GM10266 (cell line): ENCODE measurements at regions not wholly inside any gene's neighbourhood (a gene's known extent, or its start where the extent isn't known, plus 50 kb on each side); places are given as distances from the start of the nearest gene placed in this dataset.
"Not testable (repeated sequence)": the region's sequence is repeated elsewhere in the genome, so short reads cannot be mapped to it uniquely, and the experiment has no call there.

Experiments
- DNase-seq: peaks from one replicate; pipeline ENCODE4 v3.0.0; 2012; ENCODE audit errors: extremely low spot score
- TF ChIP-seq, protein P1 (sequence below): IDR thresholded peaks from 2 replicates; pipeline ENCODE4 v1.5.1; 2012; ENCODE audit warnings: mild to moderate bottlenecking, low read depth; ENCODE audit not compliant: control insufficient read depth, insufficient read depth; ENCODE audit errors: missing control alignments

- TF ChIP-seq, protein P1, sequence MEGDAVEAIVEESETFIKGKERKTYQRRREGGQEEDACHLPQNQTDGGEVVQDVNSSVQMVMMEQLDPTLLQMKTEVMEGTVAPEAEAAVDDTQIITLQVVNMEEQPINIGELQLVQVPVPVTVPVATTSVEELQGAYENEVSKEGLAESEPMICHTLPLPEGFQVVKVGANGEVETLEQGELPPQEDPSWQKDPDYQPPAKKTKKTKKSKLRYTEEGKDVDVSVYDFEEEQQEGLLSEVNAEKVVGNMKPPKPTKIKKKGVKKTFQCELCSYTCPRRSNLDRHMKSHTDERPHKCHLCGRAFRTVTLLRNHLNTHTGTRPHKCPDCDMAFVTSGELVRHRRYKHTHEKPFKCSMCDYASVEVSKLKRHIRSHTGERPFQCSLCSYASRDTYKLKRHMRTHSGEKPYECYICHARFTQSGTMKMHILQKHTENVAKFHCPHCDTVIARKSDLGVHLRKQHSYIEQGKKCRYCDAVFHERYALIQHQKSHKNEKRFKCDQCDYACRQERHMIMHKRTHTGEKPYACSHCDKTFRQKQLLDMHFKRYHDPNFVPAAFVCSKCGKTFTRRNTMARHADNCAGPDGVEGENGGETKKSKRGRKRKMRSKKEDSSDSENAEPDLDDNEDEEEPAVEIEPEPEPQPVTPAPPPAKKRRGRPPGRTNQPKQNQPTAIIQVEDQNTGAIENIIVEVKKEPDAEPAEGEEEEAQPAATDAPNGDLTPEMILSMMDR, result no peak
- no peak for DNase-seq
Measured at GRCh38 chr10:83765731-83766130, 373.6 kb upstream of the GHITM start.

DNA sequence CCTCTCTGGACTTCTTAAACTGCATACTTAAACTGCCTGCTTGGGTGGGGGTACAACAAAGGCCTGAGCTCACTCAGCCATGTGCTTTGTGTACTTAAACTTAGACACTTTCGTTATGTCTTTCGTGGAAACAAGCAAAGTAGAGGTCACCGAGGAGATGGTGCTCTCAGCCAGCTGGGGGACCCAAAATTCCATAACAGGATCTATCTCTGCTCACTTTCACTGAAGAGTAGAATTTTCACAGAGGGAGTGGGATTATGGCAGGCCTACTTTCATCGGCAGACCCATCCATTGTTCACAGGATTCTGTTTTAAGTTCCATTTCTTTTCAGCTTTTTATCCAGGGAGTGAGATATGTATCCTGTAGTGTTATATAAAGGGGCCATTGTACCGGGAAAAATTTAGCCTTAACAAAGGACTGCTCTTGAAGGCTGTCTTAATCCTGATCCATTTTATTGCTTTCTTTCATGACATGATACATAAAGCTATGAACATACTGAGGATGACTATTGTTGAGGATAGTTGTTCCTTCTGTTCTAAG, 370.0 kb upstream of the GHITM start:
- no peak for DNase-seq
- TF ChIP-seq, protein P1, result no peak

GRCh38 chr10:83786701-83787100, 352.6 kb upstream of the GHITM start:
- not testable (repeated sequence) for DNase-seq

- DNase-seq, result no peak
- TF ChIP-seq, protein P1, result no peak
Measured at GRCh38 chr10:83801983-83802382, 337.3 kb upstream of the GHITM start.

DNA sequence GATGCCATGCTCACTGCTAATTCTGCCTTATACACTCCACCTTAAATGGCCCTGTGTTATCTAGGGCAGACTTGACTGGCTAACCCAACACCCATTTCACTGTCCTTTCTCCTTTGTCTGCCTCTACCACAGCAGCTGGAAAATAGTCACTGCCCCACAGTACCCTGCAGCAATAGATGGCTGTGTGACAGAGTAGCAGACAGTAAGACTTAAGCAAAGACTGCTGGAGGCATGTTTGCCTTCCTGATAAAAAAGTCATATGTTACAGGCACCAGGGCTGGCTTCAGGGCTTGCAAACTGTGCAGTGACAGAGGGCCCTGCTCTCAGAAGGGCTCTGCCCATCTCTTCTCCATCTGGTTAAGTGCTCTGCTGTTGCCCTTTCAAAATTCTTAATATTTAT, 332.6 kb upstream of the GHITM start:
- TF ChIP-seq, protein P1, result no peak
- no peak for DNase-seq

DNA sequence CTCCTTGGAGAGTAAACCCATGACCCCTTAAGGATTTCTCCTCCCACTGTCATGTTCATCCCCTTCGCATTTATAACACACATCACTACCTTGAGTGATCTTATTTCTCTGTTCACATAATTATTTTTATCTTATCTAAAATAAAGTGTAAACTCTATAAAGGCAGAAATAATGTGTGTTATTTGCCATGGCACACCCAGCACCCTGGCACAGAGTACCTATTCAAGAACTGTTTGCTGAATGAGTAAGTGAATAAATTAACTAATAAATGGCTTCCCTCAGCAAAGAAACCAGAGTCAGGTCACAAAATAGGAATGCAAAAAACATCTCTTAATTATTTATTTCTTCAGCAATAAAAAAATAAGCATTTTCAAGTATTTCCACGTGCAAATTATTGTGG, 330.3 kb upstream of the GHITM start:
- TF ChIP-seq, protein P1, result no peak
- no peak for DNase-seq

GRCh38 chr10:83816942-83817341, 322.4 kb upstream of the GHITM start:
- DNase-seq, result no peak
- TF ChIP-seq, protein P1, result no peak

- TF ChIP-seq, protein P1, result no peak
- no peak for DNase-seq
Measured at GRCh38 chr10:83817797-83818196, 321.5 kb upstream of the GHITM start.
